ENCODE measurements at regions not wholly inside any gene's neighbourhood (a gene's known extent, or its start where the extent isn't known, plus 50 kb on each side); places are given as distances from the start of the nearest gene placed in this dataset.

- Histone ChIP-seq H3K9ac (ENCODE audit: low read length in 3 of 3) (no peak overlapping the region), H3K4me1 (ENCODE audit: control insufficient read depth in 2 of 3, insufficient read depth in 2 of 3, low read depth in 1 of 3, low read length in 3 of 3) (no peaks in the 10 kb centered on the region), H3K36me3 (ENCODE audit: control insufficient read depth in 2 of 3, insufficient read depth in 3 of 3, low read length in 3 of 3) (no peaks in the 10 kb centered on the region), H3K27me3 (ENCODE audit: control insufficient read depth, insufficient read depth, low read length) (no peaks in the 10 kb centered on the region), H3K27ac (ENCODE audit: low read depth in 2 of 2, low read length in 2 of 2) (no peak overlapping the region), H3K4me3 (ENCODE audit: low read length in 3 of 3) (no peak overlapping the region), H3K9me3 (ENCODE audit: control insufficient read depth in 2 of 3, insufficient read depth in 1 of 3, low read length in 3 of 3) (no peaks in the 10 kb centered on the region)
- DNase-seq (peak in 2 of 5 donors; percentile 1 to 20), FAIRE-seq (no peak)
- TF ChIP-seq CTCF (IDR thresholded peaks at IDR 0.05; ENCODE audit: borderline replicate concordance, extremely low read depth, insufficient read depth), result no peak
- intact Hi-C loops (cut with DNase I), result no loop called here
Observed at GRCh38 chr2:57376985-57377384, 669.6 kb upstream of the VRK2 start.

GRCh38 chr2:57386305-57386704 lies 660.3 kb upstream of the VRK2 start:
- no peak for TF ChIP-seq CTCF (IDR thresholded peaks at IDR 0.05; ENCODE audit: borderline replicate concordance, extremely low read depth, insufficient read depth)
- no peaks in the 10 kb centered on the region for H3K36me3 ChIP-seq (ENCODE audit: control insufficient read depth in 2 of 3, insufficient read depth in 3 of 3, low read length in 3 of 3)
- intact Hi-C loops (cut with DNase I), result no loop called here
- H3K4me1 ChIP-seq (ENCODE audit: control insufficient read depth in 2 of 3, insufficient read depth in 2 of 3, low read depth in 1 of 3, low read length in 3 of 3), result no peaks in the 10 kb centered on the region
- H3K9ac ChIP-seq (ENCODE audit: low read length in 3 of 3), result no peak overlapping the region
- H3K9me3 ChIP-seq (ENCODE audit: control insufficient read depth in 2 of 3, insufficient read depth in 1 of 3, low read length in 3 of 3), result peaks cover 0 to 8% (median 2%) of the 10 kb centered on the region in 3 donors
- no peak for FAIRE-seq
- no peak overlapping the region for H3K4me3 ChIP-seq (ENCODE audit: low read length in 3 of 3)
- no peak for DNase-seq
- H3K27ac ChIP-seq (ENCODE audit: low read depth in 2 of 2, low read length in 2 of 2), result no peak overlapping the region
- no peaks in the 10 kb centered on the region for H3K27me3 ChIP-seq (ENCODE audit: control insufficient read depth, insufficient read depth, low read length)

- Histone ChIP-seq H3K9me3 (ENCODE audit: control insufficient read depth in 2 of 3, insufficient read depth in 1 of 3, low read length in 3 of 3) (no peaks in the 10 kb centered on the region), H3K4me1 (ENCODE audit: control insufficient read depth in 2 of 3, insufficient read depth in 2 of 3, low read depth in 1 of 3, low read length in 3 of 3) (no peaks in the 10 kb centered on the region), H3K9ac (ENCODE audit: low read length in 3 of 3) (no peak overlapping the region), H3K4me3 (ENCODE audit: low read length in 3 of 3) (no peak overlapping the region), H3K36me3 (ENCODE audit: control insufficient read depth in 2 of 3, insufficient read depth in 3 of 3, low read length in 3 of 3) (no peaks in the 10 kb centered on the region), H3K27ac (ENCODE audit: low read depth in 2 of 2, low read length in 2 of 2) (no peak overlapping the region), H3K27me3 (ENCODE audit: control insufficient read depth, insufficient read depth, low read length) (no peaks in the 10 kb centered on the region)
- FAIRE-seq (no peak), DNase-seq (peak in 1 of 5 donors; percentile 25)
- no peak for TF ChIP-seq CTCF (IDR thresholded peaks at IDR 0.05; ENCODE audit: borderline replicate concordance, extremely low read depth, insufficient read depth)
- intact Hi-C loops (cut with DNase I), result no loop called here
Observed at GRCh38 chr2:57396355-57397098, 650.1 kb upstream of the VRK2 start.

Measured in kidney (tissue), 13 donors.